Body of pancreas (tissue), 4 donors: ENCODE measurements at regions not wholly inside any gene's neighbourhood (a gene's known extent, or its start where the extent isn't known, plus 50 kb on each side); places are given as distances from the start of the nearest gene placed in this dataset.

Experiments
- POLR2A ChIP-seq, 3 donors: fragments of 450-650 bp; IDR thresholded peaks; one replicate each; pipeline ENCODE4 v1.6.1; 2016; ENCODE audit warnings: antibody characterized with exemption in 3 of 3, mild to moderate bottlenecking in 2 of 3
- TF ChIP-seq, protein P1 (sequence below), 7 experiments: fragments of 450-650 bp in 4 of 7; fragments of 200-600 bp in 3 of 7; sonication (generic) in 3 of 7; IDR thresholded peaks; one replicate each; pipeline ENCODE4 v1.5.1; 2016 to 2019; ENCODE audit warnings: antibody characterized with exemption in 7 of 7

DNA sequence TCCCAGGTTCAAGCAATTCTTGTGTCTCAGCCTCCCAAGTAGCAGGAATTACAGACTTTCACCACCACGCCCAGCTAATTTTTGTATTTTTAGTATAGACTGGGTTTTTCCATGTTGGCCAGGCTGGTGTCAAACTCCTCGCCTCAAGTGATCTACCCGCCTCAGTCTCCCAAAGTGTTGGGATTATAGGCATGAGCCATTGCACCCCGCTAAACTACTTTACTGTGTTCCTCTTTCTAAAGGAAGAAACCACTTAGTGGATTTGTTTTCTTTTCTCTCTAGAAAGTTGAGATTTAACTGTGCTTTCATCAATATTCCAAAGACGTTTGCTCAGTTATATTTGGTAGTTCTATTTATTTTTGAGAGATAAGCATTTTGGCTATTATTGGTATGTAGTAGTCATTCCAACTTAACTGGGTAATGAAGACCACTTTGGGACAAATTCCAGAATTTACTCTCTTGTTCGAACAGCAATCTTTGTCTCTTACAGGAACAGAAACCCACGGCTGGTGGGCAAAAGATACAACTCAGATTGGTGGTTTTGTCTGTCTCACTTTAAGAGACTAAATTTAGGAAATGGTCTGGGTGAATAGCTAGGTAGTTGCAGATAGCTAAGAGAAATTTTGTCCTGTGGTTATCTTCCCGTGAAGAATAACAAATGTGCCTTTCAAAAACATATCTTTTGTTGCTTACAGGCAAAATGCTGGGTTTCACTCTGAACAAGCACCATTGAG is 103.5 kb upstream of the CD55 start:
- TF ChIP-seq POLR2A (IDR thresholded peaks at IDR 0.05): no peak
- TF ChIP-seq, protein P1, sequence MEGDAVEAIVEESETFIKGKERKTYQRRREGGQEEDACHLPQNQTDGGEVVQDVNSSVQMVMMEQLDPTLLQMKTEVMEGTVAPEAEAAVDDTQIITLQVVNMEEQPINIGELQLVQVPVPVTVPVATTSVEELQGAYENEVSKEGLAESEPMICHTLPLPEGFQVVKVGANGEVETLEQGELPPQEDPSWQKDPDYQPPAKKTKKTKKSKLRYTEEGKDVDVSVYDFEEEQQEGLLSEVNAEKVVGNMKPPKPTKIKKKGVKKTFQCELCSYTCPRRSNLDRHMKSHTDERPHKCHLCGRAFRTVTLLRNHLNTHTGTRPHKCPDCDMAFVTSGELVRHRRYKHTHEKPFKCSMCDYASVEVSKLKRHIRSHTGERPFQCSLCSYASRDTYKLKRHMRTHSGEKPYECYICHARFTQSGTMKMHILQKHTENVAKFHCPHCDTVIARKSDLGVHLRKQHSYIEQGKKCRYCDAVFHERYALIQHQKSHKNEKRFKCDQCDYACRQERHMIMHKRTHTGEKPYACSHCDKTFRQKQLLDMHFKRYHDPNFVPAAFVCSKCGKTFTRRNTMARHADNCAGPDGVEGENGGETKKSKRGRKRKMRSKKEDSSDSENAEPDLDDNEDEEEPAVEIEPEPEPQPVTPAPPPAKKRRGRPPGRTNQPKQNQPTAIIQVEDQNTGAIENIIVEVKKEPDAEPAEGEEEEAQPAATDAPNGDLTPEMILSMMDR (IDR thresholded peaks at IDR 0.05): no peak
